CD14-positive monocyte (primary cell): ENCODE measurements at regions not wholly inside any gene's neighbourhood (a gene's known extent, or its start where the extent isn't known, plus 50 kb on each side); places are given as distances from the start of the nearest gene placed in this dataset.

Experiments
- DNase-seq, 3 donors: peaks; one replicate each; pipeline ENCODE4 v3.0.0-alpha.2; 2011 to 2022
- H2AFZ ChIP-seq: 2 replicates; pipeline ENCODE4 v1.6.0; 2012; ENCODE audit warnings: mild to moderate bottlenecking, low read depth, low read length, inconsistent platforms; ENCODE audit not compliant: insufficient read depth, poor library complexity, severe bottlenecking
- H3K27ac ChIP-seq, 2 donors: 1 replicate in 1 of 2; 2 replicates in 1 of 2; pipeline ENCODE4 v1.5.1; 2012 to 2013; ENCODE audit warnings: low read length in 2 of 2, control low read depth in 1 of 2, inconsistent platforms in 1 of 2, low read depth in 1 of 2, mild to moderate bottlenecking in 1 of 2
- H3K27me3 ChIP-seq, 2 donors: one replicate each; pipeline versions ENCODE4 v1.6.0 to v1.6.1; 2011 to 2013; ENCODE audit warnings: low read length in 2 of 2; ENCODE audit not compliant: control insufficient read depth in 2 of 2, insufficient read depth in 2 of 2
- H3K36me3 ChIP-seq, 2 donors: replicated peaks in 1 of 2; 1 replicate in 1 of 2; 2 replicates in 1 of 2; pipeline versions ENCODE4 v1.5.1 to v1.6.1; 2012 to 2013; ENCODE audit warnings: low read length in 2 of 2, control low read depth in 1 of 2, inconsistent platforms in 1 of 2, mild to moderate bottlenecking in 1 of 2; ENCODE audit not compliant: insufficient read depth in 2 of 2, control insufficient read depth in 1 of 2
- H3K4me1 ChIP-seq, 2 donors: 1 replicate in 1 of 2; 2 replicates in 1 of 2; pipeline versions ENCODE4 v1.5.1 to v1.6.1; 2012 to 2013; ENCODE audit warnings: low read length in 2 of 2, control low read depth in 1 of 2, inconsistent platforms in 1 of 2, mild to moderate bottlenecking in 1 of 2, moderate library complexity in 1 of 2; ENCODE audit not compliant: insufficient read depth in 2 of 2, control insufficient read depth in 1 of 2
- H3K4me2 ChIP-seq: replicated peaks from 2 replicates; pipeline ENCODE3; 2012; ENCODE audit warnings: low read length, moderate library complexity, mild to moderate bottlenecking; ENCODE audit not compliant: poor library complexity, severe bottlenecking; ENCODE audit errors: extremely low read depth
- H3K4me3 ChIP-seq, 3 experiments: fragments of 200-600 bp in 1 of 3; sonication (generic) in 1 of 3; replicated peaks in 1 of 3; 1 replicate in 2 of 3; 2 replicates in 1 of 3; pipeline ENCODE4 v1.5.1; 2011 to 2013; ENCODE audit warnings: low read length in 3 of 3, mild to moderate bottlenecking in 3 of 3, control low read depth in 2 of 3, low read depth in 2 of 3, inconsistent platforms in 1 of 3, moderate library complexity in 1 of 3
- H3K79me2 ChIP-seq: 2 replicates; pipeline ENCODE4 v1.6.0; 2012; ENCODE audit warnings: mild to moderate bottlenecking, control low read depth, inconsistent platforms, low read length, moderate library complexity; ENCODE audit not compliant: insufficient read depth
- H3K9ac ChIP-seq: 2 replicates; pipeline ENCODE4 v1.6.0; 2017; ENCODE audit warnings: low read length, mild to moderate bottlenecking; ENCODE audit not compliant: insufficient read depth, poor library complexity, severe bottlenecking
- H3K9me3 ChIP-seq, 2 donors: replicated peaks in 1 of 2; 1 replicate in 1 of 2; 2 replicates in 1 of 2; pipeline versions ENCODE4 v1.5.1 to v1.6.1; 2012 to 2013; ENCODE audit warnings: low read length in 2 of 2, control low read depth in 1 of 2; ENCODE audit not compliant: control insufficient read depth in 1 of 2, insufficient read depth in 1 of 2
- H4K20me1 ChIP-seq: 2 replicates; pipeline ENCODE4 v1.6.0; 2012; ENCODE audit warnings: mild to moderate bottlenecking, low read length, control low read depth, moderate library complexity; ENCODE audit not compliant: insufficient read depth
- H3K27ac Mint-ChIP-seq, 7 donors: one replicate each; pipeline ENCODE4 v1.8.0; 2020; ENCODE audit warnings: mild to moderate bottlenecking in 7 of 7, mixed read lengths in 7 of 7, moderate library complexity in 6 of 7, inconsistent platforms in 2 of 7
- H3K27me3 Mint-ChIP-seq, 3 donors: one replicate each; pipeline ENCODE4 v1.8.0; 2021 to 2022; ENCODE audit warnings: low read depth in 3 of 3, mild to moderate bottlenecking in 3 of 3, mixed read lengths in 3 of 3, moderate library complexity in 3 of 3, inconsistent platforms in 1 of 3
- H3K36me3 Mint-ChIP-seq, 2 donors: one replicate each; pipeline ENCODE4 v1.8.0; 2020; ENCODE audit warnings: mixed read lengths in 2 of 2, inconsistent platforms in 1 of 2, mild to moderate bottlenecking in 1 of 2
- H3K4me1 Mint-ChIP-seq: one replicate; pipeline ENCODE4 v1.8.0; 2020; ENCODE audit warnings: mild to moderate bottlenecking, mixed read lengths
- H3K4me3 Mint-ChIP-seq, 2 donors: one replicate each; pipeline ENCODE4 v1.8.0; 2020; ENCODE audit warnings: mild to moderate bottlenecking in 2 of 2, mixed read lengths in 2 of 2, moderate library complexity in 1 of 2
- H3K9me3 Mint-ChIP-seq, 7 donors: one replicate each; pipeline ENCODE4 v1.8.0; 2020 to 2022; ENCODE audit warnings: mixed read lengths in 7 of 7, mild to moderate bottlenecking in 6 of 7, moderate library complexity in 6 of 7, inconsistent platforms in 2 of 7
- CTCF ChIP-seq: fragments of 200-600 bp; IDR thresholded peaks from one replicate; pipeline ENCODE4 v1.8.0; 2022; ENCODE audit warnings: antibody characterized with exemption, mild to moderate bottlenecking
- WGBS: methylation state at CpG from one replicate; pipeline ENCODE4 v1.1.5; 2013; ENCODE audit warnings: missing lambda C conversion rate; ENCODE audit not compliant: insufficient coverage; 5-methylcytosine and 5-hydroxymethylcytosine counted together
- intact Hi-C, 2 donors: fragments of 100-400 bp; cut with micrococcal nuclease; formaldehyde crosslinking; loops; one replicate each; pipeline versions ENCODE4 v1.15.0 to v1.15.1; 2023

DNA sequence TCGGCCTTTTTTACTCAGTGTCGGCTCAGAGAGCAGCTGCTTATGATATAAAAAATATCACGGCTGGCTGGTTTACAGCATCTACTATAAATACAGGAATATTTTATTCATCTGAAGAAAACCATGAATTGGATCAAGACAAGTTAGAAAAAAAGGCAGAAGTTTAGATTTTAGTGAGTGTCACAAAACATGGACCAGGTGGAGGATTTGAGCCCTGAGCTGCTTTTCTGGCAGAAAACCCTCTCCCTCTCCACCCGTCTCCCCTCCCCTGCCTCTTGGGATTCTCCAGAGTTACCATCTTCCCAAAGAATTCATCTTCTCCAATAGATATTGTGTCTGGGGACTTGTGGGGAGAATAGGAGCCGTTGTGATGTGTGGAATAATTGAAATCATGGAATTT, 142.8 kb upstream of the RAI2 start:
- peaks cover 0 to 6% of the 10 kb centered on the region in 2 donors for H3K27me3 ChIP-seq
- H3K4me3 Mint-ChIP-seq = no peak overlapping the region
- no peak overlapping the region for H3K27ac ChIP-seq
- no CpG with 5 or more reads among the region's 5 CpGs for WGBS
- H3K4me1 Mint-ChIP-seq = no peaks in the 10 kb centered on the region
- no peaks in the 10 kb centered on the region for H3K36me3 Mint-ChIP-seq
- no peaks in the 10 kb centered on the region for H3K79me2 ChIP-seq
- no peak overlapping the region for H3K27ac Mint-ChIP-seq
- H3K9ac ChIP-seq = no peak overlapping the region
- DNase-seq = no peak
- H3K27me3 Mint-ChIP-seq = peaks cover 0 to 2% (median 0%) of the 10 kb centered on the region in 3 donors
- no peaks in the 10 kb centered on the region for H3K9me3 ChIP-seq
- H3K9me3 Mint-ChIP-seq = peaks cover 0 to 4% (median 0%) of the 10 kb centered on the region in 7 donors
- no peak overlapping the region for H2AFZ ChIP-seq
- no peak for TF ChIP-seq CTCF
- H3K4me1 ChIP-seq = no peaks in the 10 kb centered on the region
- no peaks in the 10 kb centered on the region for H4K20me1 ChIP-seq
- no peak overlapping the region for H3K4me2 ChIP-seq
- no peak overlapping the region for H3K4me3 ChIP-seq
- H3K36me3 ChIP-seq = no peaks in the 10 kb centered on the region
- intact Hi-C loops = no loop called here

GRCh38 chrX:18002791-18003190, 141.7 kb upstream of the RAI2 start:
- Histone ChIP-seq H4K20me1 (no peaks in the 10 kb centered on the region), H3K4me2 (no peak overlapping the region), H3K9me3 (no peaks in the 10 kb centered on the region), H2AFZ (no peak overlapping the region), H3K27me3 (peaks cover 0 to 6% of the 10 kb centered on the region in 2 donors), H3K27ac (no peak overlapping the region), H3K4me3 (no peak overlapping the region), H3K4me1 (no peaks in the 10 kb centered on the region), H3K79me2 (no peaks in the 10 kb centered on the region), H3K36me3 (no peaks in the 10 kb centered on the region), H3K9ac (no peak overlapping the region)
- no CpG with 5 or more reads among the region's 3 CpGs for WGBS
- H3K4me1 Mint-ChIP-seq = no peaks in the 10 kb centered on the region
- no peak for DNase-seq
- peaks cover 0 to 2% (median 0%) of the 10 kb centered on the region in 3 donors for H3K27me3 Mint-ChIP-seq
- no peak overlapping the region for H3K4me3 Mint-ChIP-seq
- peaks cover 0 to 7% (median 0%) of the 10 kb centered on the region in 7 donors for H3K9me3 Mint-ChIP-seq
- H3K27ac Mint-ChIP-seq = no peak overlapping the region
- H3K36me3 Mint-ChIP-seq = no peaks in the 10 kb centered on the region
- intact Hi-C loops = no loop called here
- TF ChIP-seq CTCF = no peak
